GM18499 (cell line): ENCODE measurements at regions not wholly inside any gene's neighbourhood (a gene's known extent, or its start where the extent isn't known, plus 50 kb on each side); places are given as distances from the start of the nearest gene placed in this dataset.
"Not testable (repeated sequence)": the region's sequence is repeated elsewhere in the genome, so short reads cannot be mapped to it uniquely, and the experiment has no call there.

Experiments used
- ATAC-seq: cut with Tn5 transposase; IDR thresholded peaks from one replicate; pipeline ENCODE4 v1.9.1; 2021; ENCODE audit warnings: moderate number of reproducible peaks; ENCODE audit not compliant: insufficient read depth, unreplicated experiment

DNA sequence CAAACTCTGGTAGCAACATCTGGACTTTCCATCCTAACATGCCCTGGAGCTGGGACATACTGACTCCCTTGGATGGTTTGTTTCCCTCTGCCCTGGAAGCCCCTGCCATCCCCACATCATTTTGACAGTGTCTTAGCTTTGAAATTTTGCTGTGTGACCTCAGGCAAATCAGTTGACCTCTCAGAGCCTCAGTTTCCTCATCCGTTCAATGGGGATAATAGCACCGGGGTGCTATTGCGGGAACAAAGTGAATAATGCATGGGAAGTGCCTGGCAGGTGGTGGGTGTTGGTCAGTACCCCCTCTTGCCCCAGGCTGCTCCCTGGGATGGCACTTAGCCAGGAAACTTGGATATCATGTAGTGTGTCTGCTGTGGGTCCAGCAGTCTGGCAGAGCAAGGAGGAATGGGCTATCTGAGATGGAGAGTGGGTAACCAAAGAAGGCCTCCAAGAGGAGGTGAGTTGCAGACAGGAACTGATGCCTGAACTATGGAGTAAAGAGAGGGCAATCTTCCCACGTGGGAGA is 88.6 kb downstream of the MRPL14 start:
- ATAC-seq: no peak

DNA sequence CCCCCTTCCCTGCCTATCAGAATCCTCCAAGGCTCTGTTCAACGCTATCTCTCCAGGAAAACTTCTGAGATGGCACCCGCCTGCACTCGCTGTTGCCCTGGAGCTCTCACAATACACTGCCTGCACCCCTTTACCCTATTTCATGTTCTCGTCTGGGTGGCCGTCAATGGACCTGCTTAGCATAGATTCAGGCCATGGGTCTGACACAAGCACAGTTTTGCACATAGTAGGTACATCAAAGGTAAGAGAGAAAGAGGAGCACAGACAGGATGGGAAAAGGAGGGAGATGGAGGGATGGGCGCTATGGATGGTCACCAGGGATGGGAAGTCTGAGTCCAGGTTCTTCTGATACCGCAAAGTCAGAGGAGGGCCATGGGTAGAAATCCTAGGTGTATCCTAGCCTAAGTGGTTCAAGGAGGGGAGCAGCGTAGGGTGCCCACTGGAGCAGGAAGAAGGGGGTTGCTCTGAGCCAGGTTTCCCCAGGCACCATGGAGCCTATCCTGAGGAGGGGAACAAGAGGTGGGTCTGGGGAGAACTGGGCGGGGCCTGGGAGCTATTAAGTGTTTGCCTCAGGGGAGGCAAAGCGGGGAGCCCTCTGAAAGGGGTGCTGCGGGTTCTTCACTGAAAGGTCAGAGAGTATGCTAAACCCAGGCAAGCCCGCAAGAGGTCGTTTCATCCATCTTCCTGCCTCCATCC is 89.3 kb downstream of the MRPL14 start:
- ATAC-seq: no peak

DNA sequence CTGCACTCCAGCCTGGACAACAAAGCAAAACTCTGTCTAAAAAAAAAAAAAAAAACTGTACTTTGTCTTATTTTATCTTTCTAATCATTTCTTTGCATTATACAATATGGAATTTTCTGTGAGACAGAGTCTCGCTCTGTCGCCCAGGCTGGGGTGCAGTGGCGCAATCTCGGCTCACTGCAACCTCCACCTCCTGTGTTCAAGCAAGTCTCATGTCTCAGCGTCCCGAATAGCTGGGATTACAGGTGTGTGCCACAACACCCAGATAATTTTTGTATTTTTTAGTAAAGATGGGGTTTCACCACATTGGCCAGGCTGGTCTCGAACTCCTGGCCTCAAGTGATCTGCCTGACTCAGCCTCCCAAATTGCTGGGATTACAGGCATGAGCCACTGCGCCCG is 90.0 kb downstream of the MRPL14 start:
- not testable (repeated sequence) for ATAC-seq

DNA sequence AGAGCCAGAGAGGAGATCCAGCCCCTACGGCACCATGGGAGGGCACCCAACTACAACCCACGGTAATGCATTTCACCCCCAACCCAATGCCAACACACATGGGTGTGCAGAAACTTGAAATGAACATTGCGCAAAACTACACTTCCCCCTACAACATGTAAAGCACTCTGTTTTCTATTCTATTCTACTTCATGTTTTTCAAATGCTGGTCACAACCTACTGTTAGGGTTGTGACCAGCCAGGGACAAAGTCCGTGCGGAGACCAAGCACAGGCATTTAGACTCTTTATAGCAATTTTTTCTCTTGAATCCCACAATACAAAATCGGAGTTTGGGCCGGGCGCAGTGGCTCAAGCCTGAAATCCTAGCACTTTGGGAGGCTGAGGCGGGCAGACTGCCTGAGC is 90.6 kb downstream of the MRPL14 start:
- no peak for ATAC-seq

DNA sequence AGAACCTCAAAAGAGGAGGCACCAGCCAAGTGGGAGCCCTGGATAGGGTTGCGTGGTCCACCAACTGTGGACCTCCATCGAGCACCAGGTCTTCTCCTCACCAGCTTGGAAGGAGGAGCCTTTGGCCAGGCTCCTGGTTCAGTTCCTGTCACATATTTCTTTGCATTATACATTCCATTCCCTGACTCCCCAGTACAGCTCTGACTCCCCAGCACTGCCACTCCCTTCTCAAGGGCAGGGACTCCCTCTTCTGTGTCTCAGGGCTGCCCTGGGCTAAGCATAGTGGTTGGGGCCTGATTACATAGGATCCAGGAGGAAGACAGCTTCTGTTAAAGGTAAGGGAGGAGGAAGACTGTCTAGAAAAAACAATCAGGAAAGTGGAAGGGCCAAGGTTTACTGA is 91.1 kb downstream of the MRPL14 start:
- no peak for ATAC-seq

DNA sequence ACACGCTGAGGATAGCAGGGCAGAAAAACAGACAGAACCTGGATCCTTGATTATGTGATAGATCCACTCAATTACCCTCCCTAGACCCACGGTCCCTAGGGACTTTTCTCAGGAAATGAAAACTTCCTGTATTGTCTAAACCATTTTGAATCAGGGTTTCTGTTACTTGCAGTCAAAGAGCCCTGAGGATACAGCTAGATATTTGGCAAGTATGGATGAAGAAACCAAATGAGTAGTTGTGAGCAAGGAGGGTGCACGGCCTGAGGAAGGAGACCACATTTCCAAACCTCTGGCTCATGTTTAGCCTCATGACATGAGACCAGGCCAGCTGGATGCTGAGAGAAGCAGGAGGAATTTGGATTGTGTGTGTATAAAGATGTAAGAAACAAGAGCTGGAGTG is 91.6 kb downstream of the MRPL14 start:
- no peak for ATAC-seq

DNA sequence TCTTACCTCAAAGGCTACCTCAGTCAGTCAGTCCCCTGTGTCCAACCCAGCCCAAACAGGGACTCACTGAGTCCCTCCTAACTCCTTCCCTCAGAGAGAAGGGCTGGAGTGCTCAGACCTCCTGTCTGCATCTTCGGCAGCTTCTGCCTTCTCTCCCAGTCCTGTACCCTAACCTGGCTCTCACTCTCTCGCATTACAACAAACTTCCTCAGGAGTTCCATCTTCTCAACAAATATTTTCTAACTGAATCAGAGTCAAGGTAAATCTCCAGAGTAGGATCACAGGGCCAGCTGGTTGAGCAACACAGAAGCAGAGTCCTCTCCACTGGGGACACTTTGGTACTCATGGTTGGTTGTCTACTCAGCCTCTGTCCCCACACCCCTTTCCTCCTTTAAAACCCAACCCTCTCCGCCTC is 92.3 kb downstream of the MRPL14 start:
- no peak for ATAC-seq

DNA sequence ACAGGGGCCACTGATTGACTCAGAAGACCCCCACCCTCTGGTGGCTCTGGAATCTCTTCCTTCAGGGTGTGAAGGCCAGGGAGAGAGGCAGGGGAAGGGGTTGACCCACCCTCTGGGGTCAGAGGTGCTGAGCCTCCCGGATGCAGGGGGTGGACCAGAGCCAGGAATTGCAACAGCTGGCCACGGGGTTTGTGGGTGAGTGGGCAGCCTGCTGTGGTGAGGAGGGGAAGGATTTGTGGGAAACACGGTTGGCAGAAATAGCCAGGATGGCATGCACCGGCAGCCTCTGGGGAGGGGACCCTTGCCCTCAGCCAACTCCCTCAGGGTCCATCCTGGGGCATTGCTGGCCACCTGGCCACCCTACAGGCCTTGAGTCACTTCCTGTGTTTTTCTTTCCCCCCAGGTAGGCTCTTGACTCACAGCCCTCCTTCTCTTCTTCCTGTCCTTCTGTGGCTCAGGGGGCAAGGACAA is 92.8 kb downstream of the MRPL14 start:
- ATAC-seq: no peak

DNA sequence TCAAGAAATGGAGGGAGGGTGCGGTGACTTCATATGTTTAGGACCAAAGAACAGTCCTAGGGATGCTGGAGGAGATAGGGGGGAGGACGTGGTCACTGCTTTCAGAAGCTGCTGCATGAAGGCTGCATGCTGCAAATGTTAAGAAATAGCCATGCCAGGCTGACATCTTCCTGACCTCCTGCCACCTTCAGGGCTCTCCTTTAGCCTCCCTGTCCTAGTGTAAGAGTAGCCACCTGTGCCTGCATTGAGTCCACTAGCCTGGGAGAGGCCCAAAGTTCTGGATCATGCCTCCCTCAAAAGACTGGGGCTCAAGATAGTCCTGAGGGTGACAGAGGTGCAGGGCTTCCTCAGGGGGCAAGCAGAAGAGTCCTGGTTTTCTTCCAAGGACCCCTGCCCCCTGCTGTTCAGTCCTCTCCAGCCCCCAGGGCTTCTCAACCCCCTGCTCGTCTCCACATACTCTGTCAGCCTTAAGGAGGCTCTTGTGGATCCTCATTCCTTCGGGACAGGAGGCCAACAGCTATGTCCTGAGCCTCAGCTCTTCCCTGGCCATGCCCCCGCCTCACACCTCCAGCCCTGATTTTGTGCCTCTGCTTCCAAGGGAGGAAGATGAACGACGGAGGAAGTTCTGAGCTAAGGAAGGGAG is 96.3 kb downstream of the MRPL14 start:
- no peak for ATAC-seq

DNA sequence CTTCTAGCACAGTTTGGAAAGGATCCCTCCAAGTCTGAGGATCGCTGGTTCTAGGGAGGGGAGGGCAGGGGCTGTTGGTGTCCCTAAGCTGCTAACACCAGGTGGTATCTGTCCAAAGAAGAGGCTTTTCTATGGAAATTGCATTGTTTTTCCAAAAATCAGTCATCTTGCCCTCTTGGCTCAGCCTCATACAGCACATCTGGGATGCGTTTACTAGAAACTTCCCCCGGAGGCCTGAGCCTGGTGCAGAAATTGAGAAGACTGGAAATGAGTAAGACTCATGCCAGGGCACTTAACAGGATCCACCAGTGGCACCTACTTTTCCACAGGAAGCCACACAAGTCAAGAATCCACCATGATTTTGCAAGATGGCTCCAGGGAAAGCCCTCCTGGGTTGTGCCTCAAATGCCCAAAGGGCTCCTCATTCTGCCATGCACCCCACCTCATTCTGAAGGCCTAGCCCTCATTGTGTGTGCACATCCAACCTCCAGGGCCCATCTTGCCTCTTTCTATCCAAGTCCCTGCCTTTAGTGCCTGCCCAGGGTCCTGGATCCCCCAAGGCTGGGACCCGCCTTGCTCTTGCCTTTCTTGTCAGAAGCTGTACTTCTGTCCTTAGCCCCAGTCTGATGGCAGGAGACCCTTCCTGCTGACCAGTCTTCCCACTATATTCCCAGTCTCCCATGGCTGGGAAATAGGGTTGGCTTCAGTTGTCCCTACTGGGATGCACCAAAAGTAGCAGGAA is 97.6 kb downstream of the MRPL14 start:
- no peak for ATAC-seq

DNA sequence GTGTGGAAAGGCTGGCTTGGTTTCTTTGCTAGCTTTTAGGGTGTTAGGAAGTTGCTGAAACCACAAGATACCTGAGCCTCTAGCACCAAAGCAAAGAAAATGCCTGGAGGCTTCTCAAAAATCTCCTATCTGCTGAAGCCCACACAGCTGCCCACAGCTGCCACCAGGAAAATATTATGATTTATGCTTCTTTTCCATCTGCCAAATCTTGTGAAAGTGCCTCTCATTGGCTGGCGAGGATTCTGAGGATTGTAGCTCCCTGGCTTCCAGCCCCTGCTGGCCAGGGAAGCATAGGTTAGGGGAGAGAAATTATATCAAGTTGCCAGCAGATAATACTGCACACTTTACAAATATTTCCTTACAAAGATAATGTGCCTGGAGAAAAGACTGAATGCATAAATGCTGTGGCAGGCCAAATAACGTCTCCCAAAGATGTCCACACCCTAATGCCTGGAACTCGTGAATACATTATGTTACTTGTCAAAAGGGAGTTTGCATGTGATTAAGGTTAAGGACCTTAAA is 98.4 kb downstream of the MRPL14 start:
- ATAC-seq: no peak

DNA sequence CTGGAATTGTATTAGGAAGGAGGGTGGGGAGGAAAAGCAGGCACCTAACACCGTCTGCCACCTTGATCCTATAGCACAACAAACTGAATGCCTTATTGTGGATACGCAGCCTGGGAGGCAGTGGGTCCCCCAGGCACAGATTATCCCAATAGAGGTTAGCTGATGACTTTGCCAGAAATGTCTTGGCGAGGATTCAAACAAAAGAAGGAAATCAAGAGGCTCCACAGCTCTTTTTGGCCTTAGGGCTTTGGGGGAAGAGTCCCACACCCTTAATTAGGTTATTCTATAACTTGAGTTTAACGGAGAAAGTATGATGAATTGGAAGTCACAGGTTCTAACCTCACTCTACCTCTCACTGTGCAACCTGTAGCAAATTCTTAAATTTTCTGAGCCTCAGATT is 102.0 kb downstream of the MRPL14 start:
- ATAC-seq: no peak

DNA sequence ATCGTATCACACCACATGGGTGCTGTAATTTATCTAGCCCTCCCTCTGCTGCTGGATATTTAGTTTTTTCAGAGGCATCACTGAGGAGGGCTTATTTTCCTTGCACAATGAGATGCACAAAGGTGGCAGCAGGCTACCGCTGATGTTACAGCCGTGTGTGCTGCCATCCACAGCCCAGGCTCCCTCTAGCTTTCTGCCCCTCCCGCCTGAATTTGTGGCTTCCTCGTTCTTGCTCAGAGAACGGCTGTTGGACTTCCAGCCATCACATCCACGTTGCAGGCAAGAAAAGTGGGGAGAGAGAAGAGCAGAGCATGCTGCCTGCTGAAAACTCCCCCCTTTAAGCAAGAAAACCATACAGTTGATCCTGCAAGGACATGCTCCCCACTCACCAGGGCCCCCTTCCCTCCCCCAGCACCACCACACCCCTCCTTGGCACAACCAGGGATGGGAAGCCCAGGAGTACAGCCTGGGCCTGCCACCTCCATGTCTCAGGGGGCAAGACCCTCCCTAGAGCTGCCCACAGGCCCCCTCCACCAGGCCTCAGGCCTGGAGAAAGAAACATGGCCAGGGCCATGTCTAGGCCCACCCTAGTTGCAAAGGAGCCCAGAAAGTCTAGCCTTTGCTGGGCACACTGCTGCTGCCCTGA is 102.6 kb downstream of the MRPL14 start:
- ATAC-seq: no peak

DNA sequence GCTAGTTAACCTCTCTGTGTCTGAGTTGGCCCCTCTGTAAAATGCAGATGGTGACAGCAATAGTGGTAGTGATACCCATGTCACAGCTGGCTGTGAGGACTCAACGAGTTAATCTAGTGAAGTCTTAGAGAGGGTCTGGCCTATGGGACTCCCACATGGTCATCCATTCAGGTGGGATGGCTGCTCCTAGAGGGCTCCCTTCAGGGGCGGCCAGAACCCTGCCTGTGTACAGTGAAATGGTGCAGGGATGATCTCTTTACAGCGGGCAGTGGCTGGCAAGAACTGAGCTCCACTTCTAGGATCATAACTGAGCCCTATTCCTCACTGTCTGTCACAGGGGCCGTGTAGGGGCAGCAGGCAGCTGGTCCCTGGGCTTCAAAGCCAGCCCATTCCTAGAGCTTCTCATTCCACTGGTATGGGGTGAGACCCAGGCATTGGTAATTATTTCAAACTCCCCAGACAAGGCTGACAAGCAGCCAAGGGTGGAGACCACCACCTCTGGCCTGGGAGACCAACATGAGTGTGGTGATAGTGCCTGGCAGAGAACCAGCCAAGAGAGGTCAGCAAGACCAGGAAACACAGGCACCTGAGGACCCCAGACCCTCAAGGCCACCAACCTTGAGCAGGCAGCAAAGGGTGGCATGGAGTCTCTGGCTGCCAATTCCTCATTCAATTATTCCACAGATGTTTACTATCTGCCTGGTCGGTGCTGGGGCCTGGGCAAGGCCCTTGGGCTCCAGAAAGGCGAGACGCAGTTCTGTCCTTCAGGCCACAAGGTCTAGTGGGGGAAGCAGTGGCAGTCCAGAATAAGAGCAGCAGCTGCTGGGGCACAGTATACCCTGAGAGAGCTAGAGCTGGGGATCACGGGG is 103.4 kb downstream of the MRPL14 start:
- no peak for ATAC-seq

DNA sequence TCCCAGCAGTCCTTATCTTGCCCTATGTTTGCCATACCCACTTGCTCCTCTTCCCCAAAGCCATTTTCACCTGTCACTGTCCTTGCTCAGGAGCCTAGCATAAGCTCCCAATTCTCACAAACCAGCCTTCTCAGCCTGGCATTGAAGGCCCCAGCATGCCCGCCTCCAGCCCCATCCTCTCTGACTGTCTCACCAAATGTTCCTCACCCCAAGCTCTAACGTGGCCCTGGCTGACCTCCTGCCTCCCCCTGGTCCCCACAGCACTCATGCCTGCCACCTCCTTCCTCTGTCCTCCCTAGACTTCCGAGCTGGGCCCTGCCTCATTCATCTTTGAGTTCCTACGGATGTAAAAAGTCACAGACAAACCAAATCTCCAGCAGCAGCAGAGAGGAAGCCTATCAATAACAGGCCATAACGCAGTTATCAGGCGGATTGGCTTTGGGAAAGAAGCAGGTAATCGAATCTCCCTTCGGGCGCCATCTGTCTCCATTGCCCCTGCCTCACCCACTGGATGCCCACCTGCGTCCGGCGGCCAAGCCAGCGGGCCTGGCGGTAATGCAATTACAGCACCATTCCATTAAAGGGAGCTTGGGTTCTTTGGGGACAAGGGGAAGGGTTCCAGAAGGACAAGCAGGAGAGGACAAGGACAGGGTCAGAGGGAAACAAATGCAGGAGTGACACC is 104.4 kb downstream of the MRPL14 start:
- ATAC-seq: no peak

DNA sequence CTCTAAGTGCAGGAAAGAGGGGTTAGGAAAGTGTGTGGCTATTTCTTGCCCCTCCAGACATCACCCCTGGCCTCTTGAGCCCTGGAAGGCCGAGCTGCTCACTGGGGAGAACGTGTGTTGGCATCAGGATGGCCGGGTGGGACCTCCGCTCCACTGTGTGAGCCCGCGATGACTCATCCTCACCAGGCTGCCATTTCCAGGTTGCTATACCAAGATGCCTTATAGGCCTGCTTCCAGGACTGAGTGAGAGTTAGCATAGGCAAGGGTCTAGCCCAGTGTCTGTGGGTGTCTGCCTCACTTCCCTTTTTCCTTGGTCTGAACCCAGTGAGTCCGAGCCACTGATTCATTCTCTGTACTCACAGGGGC is 105.0 kb downstream of the MRPL14 start:
- no peak for ATAC-seq

DNA sequence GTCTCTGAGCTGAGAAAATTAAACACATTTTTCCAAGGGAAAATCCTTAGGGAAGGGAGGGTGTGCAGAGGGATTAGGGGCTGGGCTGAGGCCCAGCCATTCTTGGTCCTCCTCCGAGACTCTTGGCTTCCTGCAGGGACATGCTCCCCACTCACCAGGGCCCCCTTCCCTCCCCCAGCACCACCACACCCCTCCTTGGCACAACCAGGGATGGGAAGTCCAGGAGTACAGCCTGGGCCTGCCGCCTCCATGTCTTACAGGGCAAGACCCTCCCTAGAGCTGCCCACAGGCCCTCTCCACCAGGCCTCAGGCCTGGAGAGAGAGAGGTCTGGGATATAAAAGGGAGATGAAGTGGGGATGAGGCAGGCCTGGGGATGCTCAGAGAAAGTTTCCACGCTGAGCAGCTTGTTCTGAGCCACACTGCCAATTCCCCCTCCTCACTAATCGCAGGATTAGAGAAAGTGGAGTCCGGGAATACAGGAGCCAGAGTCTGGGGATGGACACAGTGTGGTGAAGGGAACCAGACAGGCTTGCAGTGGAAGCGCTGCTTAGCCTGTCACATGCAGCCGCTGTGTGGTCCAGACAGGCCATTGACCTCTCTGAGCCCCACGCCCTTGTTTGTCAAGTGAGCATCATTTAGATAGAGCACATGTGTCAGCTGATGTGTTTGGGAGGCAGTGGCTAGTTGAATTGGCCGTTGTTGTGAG is 105.5 kb downstream of the MRPL14 start:
- ATAC-seq: no peak

DNA sequence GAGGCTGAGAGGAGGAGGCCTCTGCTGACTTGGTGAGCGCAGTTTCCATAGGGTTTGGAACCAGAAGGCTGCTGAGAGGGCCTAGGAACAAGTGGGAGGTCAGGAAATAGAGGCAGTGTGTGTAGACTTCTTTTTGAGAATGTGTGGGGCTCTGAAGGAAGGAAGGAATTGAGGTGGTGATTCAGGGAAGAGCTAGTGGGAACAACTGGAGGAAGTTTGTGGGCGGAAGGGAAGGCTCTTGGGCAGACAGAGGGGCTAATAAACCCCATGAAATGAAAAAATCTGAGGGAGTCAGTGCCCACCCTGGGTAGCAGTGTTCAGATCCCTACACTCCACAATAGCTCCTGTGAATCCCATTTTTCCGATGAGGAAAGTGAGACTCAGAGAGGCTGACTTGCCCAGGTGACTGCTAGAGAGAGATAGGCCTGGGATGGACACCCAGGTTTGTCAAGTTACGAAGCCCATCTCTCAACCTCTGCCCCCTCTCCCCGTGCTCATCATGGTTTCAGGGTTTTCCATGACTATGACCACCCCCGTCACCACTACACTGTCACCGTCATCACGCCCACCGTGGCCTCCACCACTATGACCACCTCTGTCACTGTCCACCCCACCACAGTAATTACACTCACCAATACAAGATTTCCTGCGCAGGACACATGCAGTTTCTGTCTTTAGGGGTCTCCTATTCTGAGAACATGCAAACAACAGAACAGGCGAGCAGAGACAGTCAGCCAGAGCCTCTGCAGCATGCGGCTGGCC is 106.4 kb downstream of the MRPL14 start:
- no peak for ATAC-seq
